ENCODE measurements at regions not wholly inside any gene's neighbourhood (a gene's known extent, or its start where the extent isn't known, plus 50 kb on each side); places are given as distances from the start of the nearest gene placed in this dataset.

GRCh38 chr15:31867536-31868442 is 162.5 kb upstream of the CHRNA7 start:
- DNase-seq (ENCODE audit: low spot score) = no peak
- Mint-ChIP-seq H3K27ac (ENCODE audit: unreplicated experiment) (no peak overlapping the region), H3K36me3 (ENCODE audit: low read depth) (no peaks in the 10 kb centered on the region), H3K4me3 (ENCODE audit: unreplicated experiment) (no peak overlapping the region), H3K27me3 (ENCODE audit: low read depth) (peaks cover 10% of the 10 kb centered on the region), H3K4me1 (ENCODE audit: low read depth) (peaks cover 11% of the 10 kb centered on the region), H3K9me3 (ENCODE audit: low read depth) (no peaks in the 10 kb centered on the region)
- TF ChIP-seq CTCF (IDR thresholded peaks at IDR 0.05) = peak; percentile 85

GRCh38 chr15:31869686-31870307 is 160.5 kb upstream of the CHRNA7 start:
- TF ChIP-seq CTCF (IDR thresholded peaks at IDR 0.05) = no peak
- peaks cover 17% of the 10 kb centered on the region for H3K27me3 Mint-ChIP-seq (ENCODE audit: low read depth)
- peaks cover 11% of the 10 kb centered on the region for H3K4me1 Mint-ChIP-seq (ENCODE audit: low read depth)
- H3K9me3 Mint-ChIP-seq (ENCODE audit: low read depth) = no peaks in the 10 kb centered on the region
- peak overlapping the region; percentile 73 for H3K4me3 Mint-ChIP-seq (ENCODE audit: unreplicated experiment)
- DNase-seq (ENCODE audit: low spot score) = no peak
- H3K36me3 Mint-ChIP-seq (ENCODE audit: low read depth) = no peaks in the 10 kb centered on the region
- H3K27ac Mint-ChIP-seq (ENCODE audit: unreplicated experiment) = no peak overlapping the region

- Mint-ChIP-seq H3K27me3 (ENCODE audit: low read depth) (peaks cover 16% of the 10 kb centered on the region), H3K9me3 (ENCODE audit: low read depth) (no peaks in the 10 kb centered on the region), H3K4me1 (ENCODE audit: low read depth) (peaks cover 11% of the 10 kb centered on the region), H3K36me3 (ENCODE audit: low read depth) (no peaks in the 10 kb centered on the region), H3K27ac (ENCODE audit: unreplicated experiment) (peak within 1 kb of the TSS; percentile 62), H3K4me3 (ENCODE audit: unreplicated experiment) (peak within 1 kb of the TSS; percentile 88)
- TF ChIP-seq CTCF (IDR thresholded peaks at IDR 0.05) = no peak
- DNase-seq (ENCODE audit: low spot score) = no peak
Observed at GRCh38 chr15:31870328-31871165, 159.8 kb upstream of the CHRNA7 start, which contains the start of gene OTUD7A. OTUD7A (minus strand) TSS chr15:31870673.

GRCh38 chr15:31871166-31871886 is 159.0 kb upstream of the CHRNA7 start:
- DNase-seq (ENCODE audit: low spot score) = no peak
- no peak for TF ChIP-seq CTCF (IDR thresholded peaks at IDR 0.05)
- Mint-ChIP-seq H3K36me3 (ENCODE audit: low read depth) (no peaks in the 10 kb centered on the region), H3K4me3 (ENCODE audit: unreplicated experiment) (peak overlapping the region; percentile 88), H3K9me3 (ENCODE audit: low read depth) (no peaks in the 10 kb centered on the region), H3K27ac (ENCODE audit: unreplicated experiment) (peak overlapping the region; percentile 62), H3K4me1 (ENCODE audit: low read depth) (peaks cover 11% of the 10 kb centered on the region), H3K27me3 (ENCODE audit: low read depth) (peaks cover 14% of the 10 kb centered on the region)
